Heart left ventricle (tissue), 13 donors: ENCODE measurements at regions not wholly inside any gene's neighbourhood (a gene's known extent, or its start where the extent isn't known, plus 50 kb on each side); places are given as distances from the start of the nearest gene placed in this dataset.

Experiments used
- CTCF ChIP-seq, 12 donors: fragments of 200-600 bp; sonication (generic) in 4 of 12; IDR thresholded peaks; one replicate each; pipeline versions ENCODE4 v1.5.0 to v1.8.0; 2018 to 2022; ENCODE audit warnings: antibody characterized with exemption in 12 of 12, mild to moderate bottlenecking in 5 of 12
- POLR2A ChIP-seq, 2 donors: fragments of 450-650 bp; IDR thresholded peaks; one replicate each; pipeline ENCODE4 v1.6.1; 2017; ENCODE audit warnings: antibody characterized with exemption in 2 of 2, mild to moderate bottlenecking in 2 of 2, moderate library complexity in 2 of 2
- donor health status: ischemic (EF 13 %, LVEDD 7.1; RV severe dilation, severe dysfunction).
- donor health status: DM: no; HTN: yes; CAD: no.
- donor health status: DM: no; HTN: no; CAD: no.
- donor health status: ischemic (EF 25% LVEDD 6.9; RV normal size, moderate dysfunction).
- donor health status: ischemic (EF 25% LVEDD 5.7; RV mildly dilated, moderate dysfunction).
- donor health status: ischemic (EF 35%, LVEDD 5.7; RV mildly dilated, moderate dysfunction).
- donor health status: nonischemic (EF 11% LVEDD 7.7; RV severe dilation, severe dysfunction).
- donor health status: DM: yes; HTN: yes; CAD: no.
- donor health status: PGD.
- donor health status: ischemic (EF 29% LVEDD 5.4; RV normal size, mild dysfunction).
- donor health status: nonischemic (EF 23%, LVEDD 6.1; RV moderate dilation, normal function).

GRCh38 chr3:187975561-187976364 lies 178.2 kb upstream of the LPP start:
- TF ChIP-seq POLR2A (IDR thresholded peaks at IDR 0.05) (no peak), CTCF (IDR thresholded peaks at IDR 0.05) (no peak)
